Sigmoid colon (tissue), 3 donors: ENCODE measurements at regions not wholly inside any gene's neighbourhood (a gene's known extent, or its start where the extent isn't known, plus 50 kb on each side); places are given as distances from the start of the nearest gene placed in this dataset.
"Not testable (repeated sequence)": the region's sequence is repeated elsewhere in the genome, so short reads cannot be mapped to it uniquely, and the experiment has no call there.

Experiments used
- POLR2A ChIP-seq, 2 donors: fragments of 450-650 bp; IDR thresholded peaks; one replicate each; pipeline ENCODE4 v1.6.1; 2016; ENCODE audit warnings: antibody characterized with exemption in 2 of 2, mild to moderate bottlenecking in 2 of 2, moderate library complexity in 2 of 2
- TF ChIP-seq, protein P1 (sequence below), 4 experiments: fragments of 450-650 bp in 3 of 4; fragments of 200-600 bp in 1 of 4; IDR thresholded peaks; one replicate each; pipeline ENCODE4 v1.5.1; 2016 to 2019; ENCODE audit warnings: antibody characterized with exemption in 4 of 4, mild to moderate bottlenecking in 3 of 4, moderate library complexity in 2 of 4

- TF ChIP-seq, protein P1, sequence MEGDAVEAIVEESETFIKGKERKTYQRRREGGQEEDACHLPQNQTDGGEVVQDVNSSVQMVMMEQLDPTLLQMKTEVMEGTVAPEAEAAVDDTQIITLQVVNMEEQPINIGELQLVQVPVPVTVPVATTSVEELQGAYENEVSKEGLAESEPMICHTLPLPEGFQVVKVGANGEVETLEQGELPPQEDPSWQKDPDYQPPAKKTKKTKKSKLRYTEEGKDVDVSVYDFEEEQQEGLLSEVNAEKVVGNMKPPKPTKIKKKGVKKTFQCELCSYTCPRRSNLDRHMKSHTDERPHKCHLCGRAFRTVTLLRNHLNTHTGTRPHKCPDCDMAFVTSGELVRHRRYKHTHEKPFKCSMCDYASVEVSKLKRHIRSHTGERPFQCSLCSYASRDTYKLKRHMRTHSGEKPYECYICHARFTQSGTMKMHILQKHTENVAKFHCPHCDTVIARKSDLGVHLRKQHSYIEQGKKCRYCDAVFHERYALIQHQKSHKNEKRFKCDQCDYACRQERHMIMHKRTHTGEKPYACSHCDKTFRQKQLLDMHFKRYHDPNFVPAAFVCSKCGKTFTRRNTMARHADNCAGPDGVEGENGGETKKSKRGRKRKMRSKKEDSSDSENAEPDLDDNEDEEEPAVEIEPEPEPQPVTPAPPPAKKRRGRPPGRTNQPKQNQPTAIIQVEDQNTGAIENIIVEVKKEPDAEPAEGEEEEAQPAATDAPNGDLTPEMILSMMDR (IDR thresholded peaks at IDR 0.05) = not testable (repeated sequence)
- TF ChIP-seq POLR2A (IDR thresholded peaks at IDR 0.05) = not testable (repeated sequence)
Observed at GRCh38 chr7:137103526-137103925, 235.1 kb downstream of the CHRM2 start.
